Prostate gland (tissue), 2 donors: ENCODE measurements at regions not wholly inside any gene's neighbourhood (a gene's known extent, or its start where the extent isn't known, plus 50 kb on each side); places are given as distances from the start of the nearest gene placed in this dataset.

Experiments used
- DNase-seq: peaks from one replicate; pipeline ENCODE4 v3.0.0-alpha.2; 2019; ENCODE audit warnings: low spot score
- H3K27ac ChIP-seq, 2 donors: fragments of 200-600 bp; sonication (generic); 2 replicates each; pipeline ENCODE4 v1.5.1; 2017 to 2019
- H3K27me3 ChIP-seq: fragments of 200-600 bp; sonication (generic); replicated peaks from 2 replicates; pipeline ENCODE4 v1.5.1; 2019; ENCODE audit not compliant: insufficient read depth
- H3K36me3 ChIP-seq, 2 donors: fragments of 200-600 bp; sonication (generic); 1 replicate in 1 of 2; 2 replicates in 1 of 2; pipeline versions ENCODE4 v1.5.1 to v1.8.1; 2017 to 2019
- H3K4me1 ChIP-seq: fragments of 200-600 bp; sonication (generic); replicated peaks from 2 replicates; pipeline ENCODE4 v1.5.1; 2019
- H3K4me3 ChIP-seq, 2 donors: fragments of 200-600 bp; sonication (generic); 2 replicates each; pipeline ENCODE4 v1.5.1; 2017 to 2019
- H3K9me3 ChIP-seq: fragments of 200-600 bp; sonication (generic); 2 replicates; pipeline ENCODE4 v1.5.1; 2017
- POLR2A ChIP-seq: fragments of 450-650 bp; IDR thresholded peaks from one replicate; pipeline ENCODE4 v1.6.1; 2016; ENCODE audit warnings: antibody characterized with exemption, mild to moderate bottlenecking
- POLR2AphosphoS5 ChIP-seq: sonication (generic); formaldehyde crosslinking; IDR thresholded peaks from one replicate; pipeline ENCODE4 v1.6.1; 2017; ENCODE audit warnings: antibody characterized with exemption
- WGBS: methylation state at CpG from one replicate; pipeline ENCODE4 v1.1.5; 2018; 5-methylcytosine and 5-hydroxymethylcytosine counted together
- intact Hi-C: fragments of 100-400 bp; cut with DNase I; formaldehyde crosslinking; loops from one replicate; pipeline ENCODE4 v1.14.2; 2022
- TF ChIP-seq, protein P1 (sequence below), 4 experiments: fragments of 200-600 bp in 2 of 4; fragments of 450-650 bp in 2 of 4; sonication (generic) in 2 of 4; IDR thresholded peaks; 1 replicate in 3 of 4; 2 replicates in 1 of 4; pipeline ENCODE4 v1.5.1; 2016 to 2019; ENCODE audit warnings: antibody characterized with exemption in 4 of 4, mild to moderate bottlenecking in 2 of 4, moderate library complexity in 2 of 4

DNA sequence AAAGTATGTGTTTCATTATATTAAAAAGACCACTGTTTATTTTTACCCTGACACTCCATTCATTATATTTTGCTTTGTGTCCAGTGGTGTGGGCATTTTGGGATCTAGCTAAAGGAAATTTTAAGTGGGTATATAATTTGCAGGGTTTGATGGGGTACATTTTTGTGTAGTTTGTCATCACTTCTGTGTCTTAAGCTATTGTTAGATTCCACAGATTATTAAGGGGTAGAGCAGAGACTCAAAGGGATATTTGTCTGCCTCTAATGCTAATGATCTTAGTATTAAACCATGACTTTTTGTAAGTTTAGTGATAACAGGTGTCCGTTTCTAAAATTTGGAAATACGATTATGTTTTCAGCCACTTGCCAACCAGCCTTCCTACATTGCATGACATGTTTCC lies 731.6 kb downstream of the BRINP1 start:
- Histone ChIP-seq H3K27ac (no peak overlapping the region), H3K4me3 (no peak overlapping the region), H3K9me3 (no peaks in the 10 kb centered on the region), H3K36me3 (no peaks in the 10 kb centered on the region), H3K27me3 (no peaks in the 10 kb centered on the region), H3K4me1 (no peaks in the 10 kb centered on the region)
- no peak for DNase-seq
- TF ChIP-seq POLR2A (no peak), POLR2AphosphoS5 (no peak)
- TF ChIP-seq, protein P1, sequence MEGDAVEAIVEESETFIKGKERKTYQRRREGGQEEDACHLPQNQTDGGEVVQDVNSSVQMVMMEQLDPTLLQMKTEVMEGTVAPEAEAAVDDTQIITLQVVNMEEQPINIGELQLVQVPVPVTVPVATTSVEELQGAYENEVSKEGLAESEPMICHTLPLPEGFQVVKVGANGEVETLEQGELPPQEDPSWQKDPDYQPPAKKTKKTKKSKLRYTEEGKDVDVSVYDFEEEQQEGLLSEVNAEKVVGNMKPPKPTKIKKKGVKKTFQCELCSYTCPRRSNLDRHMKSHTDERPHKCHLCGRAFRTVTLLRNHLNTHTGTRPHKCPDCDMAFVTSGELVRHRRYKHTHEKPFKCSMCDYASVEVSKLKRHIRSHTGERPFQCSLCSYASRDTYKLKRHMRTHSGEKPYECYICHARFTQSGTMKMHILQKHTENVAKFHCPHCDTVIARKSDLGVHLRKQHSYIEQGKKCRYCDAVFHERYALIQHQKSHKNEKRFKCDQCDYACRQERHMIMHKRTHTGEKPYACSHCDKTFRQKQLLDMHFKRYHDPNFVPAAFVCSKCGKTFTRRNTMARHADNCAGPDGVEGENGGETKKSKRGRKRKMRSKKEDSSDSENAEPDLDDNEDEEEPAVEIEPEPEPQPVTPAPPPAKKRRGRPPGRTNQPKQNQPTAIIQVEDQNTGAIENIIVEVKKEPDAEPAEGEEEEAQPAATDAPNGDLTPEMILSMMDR (IDR thresholded peaks at IDR 0.05) = no peak
- WGBS = 92% methylated on average over 2 of the region's 2 CpGs
- intact Hi-C loops = no loop called here

DNA sequence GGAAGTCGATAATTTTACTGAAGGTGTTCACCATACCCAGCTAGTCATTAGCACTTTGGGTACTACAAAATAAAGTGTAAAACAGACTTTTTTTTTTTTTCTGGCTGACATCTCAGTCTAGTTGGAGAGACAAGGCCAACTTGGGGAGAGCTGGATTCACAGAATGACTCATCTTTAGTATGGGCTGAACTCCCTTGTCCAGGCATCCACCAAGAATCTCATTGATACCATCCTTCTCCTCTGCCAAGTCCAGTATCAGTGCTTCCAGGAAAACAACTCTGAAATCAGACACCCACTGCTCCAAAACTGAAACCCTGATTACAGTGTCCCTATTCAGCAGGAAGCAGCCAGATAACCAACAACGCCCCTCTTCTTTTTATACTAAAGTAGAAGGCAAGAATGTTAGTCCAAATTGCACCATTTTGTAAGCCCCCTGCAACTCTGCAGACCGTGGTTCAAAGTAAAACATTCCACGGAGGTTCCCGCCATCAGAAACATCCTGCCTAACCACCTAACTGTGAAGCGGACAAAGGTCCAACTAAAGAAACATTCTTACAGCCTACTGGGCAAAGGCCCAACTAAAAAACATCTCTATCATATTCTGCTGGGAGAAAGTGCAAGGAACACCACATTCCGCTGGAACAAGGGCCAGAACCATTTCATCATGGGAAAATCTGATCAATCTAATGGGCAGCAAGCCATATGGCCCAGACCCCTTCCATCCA lies 728.2 kb downstream of the BRINP1 start:
- Histone ChIP-seq H3K27me3 (no peaks in the 10 kb centered on the region), H3K4me3 (no peak overlapping the region), H3K27ac (no peak overlapping the region), H3K9me3 (no peaks in the 10 kb centered on the region), H3K4me1 (no peaks in the 10 kb centered on the region), H3K36me3 (no peaks in the 10 kb centered on the region)
- 79% methylated on average over 7 of the region's 7 CpGs for WGBS
- TF ChIP-seq POLR2A = no peak
- TF ChIP-seq, protein P1 (IDR thresholded peaks at IDR 0.05) = no peak
- TF ChIP-seq POLR2AphosphoS5 = no peak
- intact Hi-C loops = no loop called here
- DNase-seq = no peak

DNA sequence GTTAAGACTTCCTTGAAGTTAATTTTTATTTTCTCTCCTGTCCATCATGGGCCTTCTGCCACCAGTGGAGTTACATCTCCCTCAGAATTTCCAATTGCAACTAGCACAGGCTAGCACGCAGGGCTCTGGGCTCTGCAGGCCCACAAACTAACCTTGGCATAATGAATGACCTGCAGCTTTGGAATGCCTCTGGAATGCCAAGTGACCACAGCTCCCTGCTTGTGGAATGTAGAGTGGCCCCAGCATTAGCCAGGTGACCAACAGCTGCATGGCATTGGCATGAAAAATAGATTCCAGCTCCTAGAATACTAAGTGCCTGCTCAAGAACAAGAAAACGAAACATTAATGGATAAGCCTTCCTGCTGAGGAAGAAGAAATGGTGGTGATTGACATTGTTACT lies 726.1 kb downstream of the BRINP1 start:
- 42% methylated on average over 2 of the region's 2 CpGs for WGBS
- intact Hi-C loops = no loop called here

DNA sequence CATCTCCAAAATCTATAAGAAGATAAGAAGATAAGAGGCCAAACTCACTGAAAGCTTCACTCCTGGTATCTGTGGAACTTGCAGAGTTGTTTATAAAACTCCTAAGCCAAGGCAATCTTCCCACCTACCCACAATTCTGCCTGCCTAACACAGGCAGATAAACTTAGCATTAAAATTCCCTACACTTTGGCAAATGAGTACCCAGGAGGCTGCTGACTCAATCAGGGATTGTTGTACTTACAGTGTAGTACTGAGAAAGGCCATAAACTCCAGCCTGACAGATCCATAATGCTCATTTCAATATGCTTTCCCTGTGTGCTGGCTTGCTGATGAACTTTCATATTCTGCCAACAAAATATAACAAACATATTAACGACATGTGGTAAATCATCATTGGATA lies 725.2 kb downstream of the BRINP1 start:
- Histone ChIP-seq H3K36me3 (no peaks in the 10 kb centered on the region), H3K27me3 (no peaks in the 10 kb centered on the region), H3K27ac (no peak overlapping the region), H3K9me3 (no peaks in the 10 kb centered on the region), H3K4me3 (no peak overlapping the region), H3K4me1 (no peaks in the 10 kb centered on the region)
- no peak for DNase-seq
- intact Hi-C loops = no loop called here
- WGBS = 75% methylated on average over 1 of the region's 1 CpG
- TF ChIP-seq, protein P1 (IDR thresholded peaks at IDR 0.05) = no peak
- TF ChIP-seq POLR2A (no peak), POLR2AphosphoS5 (no peak)

More for the DNA sequence above, 726.1 kb downstream of the BRINP1 start:
- Histone ChIP-seq H3K27ac (no peak overlapping the region), H3K4me3 (no peak overlapping the region), H3K27me3 (no peaks in the 10 kb centered on the region), H3K4me1 (no peaks in the 10 kb centered on the region), H3K9me3 (no peaks in the 10 kb centered on the region), H3K36me3 (no peaks in the 10 kb centered on the region)
- TF ChIP-seq POLR2A = no peak
- no peak for DNase-seq

DNA sequence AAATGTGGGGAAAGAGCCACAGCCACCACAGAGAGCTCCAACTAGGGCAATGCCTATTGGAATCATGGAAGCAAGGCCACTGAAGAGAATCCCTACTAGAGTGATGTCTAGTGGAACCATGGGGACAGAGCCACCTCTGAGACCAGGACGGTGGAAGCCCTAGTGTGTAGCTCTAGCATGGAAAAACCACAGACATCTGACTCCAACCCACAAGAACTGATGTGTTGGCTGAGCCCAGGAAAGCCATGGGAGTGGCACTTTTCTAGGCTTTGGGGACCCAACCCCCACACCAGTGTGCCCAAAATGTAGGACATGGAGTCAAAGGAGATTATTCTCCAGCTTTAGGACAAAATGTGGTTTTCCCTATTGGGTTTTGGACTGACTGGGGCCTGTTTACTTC lies 721.9 kb downstream of the BRINP1 start:
- TF ChIP-seq, protein P1 (IDR thresholded peaks at IDR 0.05) = no peak
- TF ChIP-seq POLR2AphosphoS5 (no peak), POLR2A (no peak)
- H3K27me3 ChIP-seq = no peaks in the 10 kb centered on the region
- WGBS = 37% methylated on average over 1 of the region's 1 CpG
- H3K4me1 ChIP-seq = no peaks in the 10 kb centered on the region
- no peak overlapping the region for H3K4me3 ChIP-seq
- no peak overlapping the region for H3K27ac ChIP-seq
- no peaks in the 10 kb centered on the region for H3K9me3 ChIP-seq
- no peak for DNase-seq
- intact Hi-C loops = no loop called here
- no peaks in the 10 kb centered on the region for H3K36me3 ChIP-seq
